GM18520 (cell line): ENCODE measurements at regions not wholly inside any gene's neighbourhood (a gene's known extent, or its start where the extent isn't known, plus 50 kb on each side); places are given as distances from the start of the nearest gene placed in this dataset.

Source experiments
- ATAC-seq: cut with Tn5 transposase; IDR thresholded peaks from one replicate; pipeline ENCODE4 v1.9.1; 2021; ENCODE audit not compliant: unreplicated experiment

GRCh38 chr1:110816945-110817344 is 56.0 kb upstream of the CD53 start:
- no peak for ATAC-seq

GRCh38 chr1:110811529-110811928 is 61.4 kb upstream of the CD53 start:
- ATAC-seq, result no peak

- ATAC-seq, result no peak
These were observed 72.9 kb upstream of the CD53 start for GRCh38 chr1:110800079-110800478.

GRCh38 chr1:110798691-110799256 is 74.2 kb upstream of the CD53 start:
- ATAC-seq, result no peak

- no peak for ATAC-seq
These were observed 84.3 kb upstream of the CD53 start for GRCh38 chr1:110788673-110789072.

- ATAC-seq, result peak; percentile 45
These were observed 85.4 kb upstream of the CD53 start for GRCh38 chr1:110787328-110788071.

GRCh38 chr1:110786802-110787327 is 86.1 kb upstream of the CD53 start:
- peak; percentile 23 for ATAC-seq

GRCh38 chr1:110785612-110786011 is 87.3 kb upstream of the CD53 start:
- ATAC-seq, result no peak

- ATAC-seq, result no peak
These were observed 87.9 kb upstream of the CD53 start for GRCh38 chr1:110785055-110785454.

GRCh38 chr1:110783292-110783918 is 89.5 kb upstream of the CD53 start:
- no peak for ATAC-seq

GRCh38 chr1:110781525-110781924 is 91.4 kb upstream of the CD53 start:
- ATAC-seq, result no peak

GRCh38 chr1:110780600-110781484 is 92.1 kb upstream of the CD53 start:
- ATAC-seq, result no peak

GRCh38 chr1:110779636-110780035 is 93.3 kb upstream of the CD53 start:
- no peak for ATAC-seq

GRCh38 chr1:110778821-110779220 is 94.1 kb upstream of the CD53 start:
- ATAC-seq, result no peak

GRCh38 chr1:110777228-110777627 is 95.7 kb upstream of the CD53 start:
- ATAC-seq, result no peak

GRCh38 chr1:110774398-110774797 is 98.5 kb upstream of the CD53 start:
- no peak for ATAC-seq

- ATAC-seq, result no peak
These were observed 99.1 kb upstream of the KCNA3 start for GRCh38 chr1:110773813-110774212.

- no peak for ATAC-seq
These were observed 96.7 kb upstream of the KCNA3 start for GRCh38 chr1:110771245-110772022.

- no peak for ATAC-seq
These were observed 96.1 kb upstream of the KCNA3 start for GRCh38 chr1:110770832-110771231.

- no peak for ATAC-seq
These were observed 93.9 kb upstream of the KCNA3 start for GRCh38 chr1:110768605-110769004.

GRCh38 chr1:110766336-110766647 is 91.6 kb upstream of the KCNA3 start:
- ATAC-seq, result no peak
